Breast epithelium (tissue), 4 donors: ENCODE measurements at regions not wholly inside any gene's neighbourhood (a gene's known extent, or its start where the extent isn't known, plus 50 kb on each side); places are given as distances from the start of the nearest gene placed in this dataset.
"Not testable (repeated sequence)": the region's sequence is repeated elsewhere in the genome, so short reads cannot be mapped to it uniquely, and the experiment has no call there.

Source experiments
- DNase-seq, 2 donors: peaks; one replicate each; pipeline ENCODE4 v3.0.0-alpha.2; 2019; ENCODE audit warnings: low spot score in 2 of 2
- H3K27ac ChIP-seq, 2 donors: fragments of 200-600 bp; sonication (generic) in 1 of 2; one replicate each; pipeline ENCODE4 v1.5.1; 2016 to 2019; ENCODE audit warnings: mild to moderate bottlenecking in 1 of 2
- H3K27me3 ChIP-seq, 2 donors: fragments of 200-600 bp; sonication (generic) in 1 of 2; one replicate each; pipeline versions ENCODE4 v1.5.1 to v1.6.0; 2017 to 2019; ENCODE audit warnings: control low read depth in 1 of 2, mild to moderate bottlenecking in 1 of 2
- H3K36me3 ChIP-seq: fragments of 200-600 bp; one replicate; pipeline ENCODE4 v1.5.1; 2019
- H3K4me1 ChIP-seq, 2 donors: fragments of 200-600 bp; sonication (generic); one replicate each; pipeline ENCODE4 v1.5.1; 2016 to 2019; ENCODE audit warnings: control low read depth in 1 of 2
- H3K4me3 ChIP-seq, 3 donors: fragments of 200-600 bp; sonication (generic); 1 replicate in 2 of 3; 2 replicates in 1 of 3; pipeline ENCODE4 v1.5.1; 2016 to 2019; ENCODE audit warnings: mild to moderate bottlenecking in 3 of 3, moderate library complexity in 2 of 3
- H3K9me3 ChIP-seq, 2 donors: fragments of 200-600 bp; sonication (generic) in 1 of 2; one replicate each; pipeline ENCODE4 v1.5.1; 2016 to 2019; ENCODE audit warnings: control low read depth in 1 of 2
- intact Hi-C: fragments of 100-400 bp; cut with DNase I; formaldehyde crosslinking; loops from one replicate; pipeline ENCODE4 v1.15.1; 2023; ENCODE audit warnings: low total_unique reads
- TF ChIP-seq, protein P1 (sequence below), 3 donors: fragments of 450-650 bp; IDR thresholded peaks; one replicate each; pipeline ENCODE4 v1.5.1; 2016 to 2017; ENCODE audit warnings: antibody characterized with exemption in 3 of 3, mild to moderate bottlenecking in 3 of 3, moderate library complexity in 3 of 3

DNA sequence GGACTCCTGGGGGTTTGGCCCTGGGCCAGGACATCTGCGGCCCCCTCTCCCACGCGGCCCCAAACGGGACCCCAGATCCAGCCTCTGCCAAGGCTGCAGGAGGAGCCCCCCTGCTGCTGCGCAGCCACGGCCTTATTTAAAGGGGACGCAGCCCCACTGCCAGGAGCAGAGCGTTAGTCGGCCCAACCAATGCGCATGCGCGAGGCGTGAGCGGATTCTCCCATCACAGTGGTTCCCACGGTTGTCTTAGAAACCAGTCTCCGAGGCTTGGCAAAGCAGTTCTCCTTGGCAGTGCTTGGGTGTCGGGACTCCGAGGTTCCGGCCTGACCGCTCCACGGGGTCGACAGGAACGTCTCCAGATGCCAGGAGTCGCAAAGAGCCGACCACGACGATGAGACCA lies 288.3 kb upstream of the ZNF337 start:
- no peaks in the 10 kb centered on the region for H3K9me3 ChIP-seq
- intact Hi-C loops: no loop called here
- H3K4me3 ChIP-seq: peak overlapping the region in 2 of 3 donors; percentile 33 to 61
- H3K4me1 ChIP-seq: no peaks in the 10 kb centered on the region
- no peak for DNase-seq
- TF ChIP-seq, protein P1, sequence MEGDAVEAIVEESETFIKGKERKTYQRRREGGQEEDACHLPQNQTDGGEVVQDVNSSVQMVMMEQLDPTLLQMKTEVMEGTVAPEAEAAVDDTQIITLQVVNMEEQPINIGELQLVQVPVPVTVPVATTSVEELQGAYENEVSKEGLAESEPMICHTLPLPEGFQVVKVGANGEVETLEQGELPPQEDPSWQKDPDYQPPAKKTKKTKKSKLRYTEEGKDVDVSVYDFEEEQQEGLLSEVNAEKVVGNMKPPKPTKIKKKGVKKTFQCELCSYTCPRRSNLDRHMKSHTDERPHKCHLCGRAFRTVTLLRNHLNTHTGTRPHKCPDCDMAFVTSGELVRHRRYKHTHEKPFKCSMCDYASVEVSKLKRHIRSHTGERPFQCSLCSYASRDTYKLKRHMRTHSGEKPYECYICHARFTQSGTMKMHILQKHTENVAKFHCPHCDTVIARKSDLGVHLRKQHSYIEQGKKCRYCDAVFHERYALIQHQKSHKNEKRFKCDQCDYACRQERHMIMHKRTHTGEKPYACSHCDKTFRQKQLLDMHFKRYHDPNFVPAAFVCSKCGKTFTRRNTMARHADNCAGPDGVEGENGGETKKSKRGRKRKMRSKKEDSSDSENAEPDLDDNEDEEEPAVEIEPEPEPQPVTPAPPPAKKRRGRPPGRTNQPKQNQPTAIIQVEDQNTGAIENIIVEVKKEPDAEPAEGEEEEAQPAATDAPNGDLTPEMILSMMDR (IDR thresholded peaks at IDR 0.05): no peak
- H3K36me3 ChIP-seq: no peaks in the 10 kb centered on the region
- no peaks in the 10 kb centered on the region for H3K27me3 ChIP-seq
- no peak overlapping the region for H3K27ac ChIP-seq

DNA sequence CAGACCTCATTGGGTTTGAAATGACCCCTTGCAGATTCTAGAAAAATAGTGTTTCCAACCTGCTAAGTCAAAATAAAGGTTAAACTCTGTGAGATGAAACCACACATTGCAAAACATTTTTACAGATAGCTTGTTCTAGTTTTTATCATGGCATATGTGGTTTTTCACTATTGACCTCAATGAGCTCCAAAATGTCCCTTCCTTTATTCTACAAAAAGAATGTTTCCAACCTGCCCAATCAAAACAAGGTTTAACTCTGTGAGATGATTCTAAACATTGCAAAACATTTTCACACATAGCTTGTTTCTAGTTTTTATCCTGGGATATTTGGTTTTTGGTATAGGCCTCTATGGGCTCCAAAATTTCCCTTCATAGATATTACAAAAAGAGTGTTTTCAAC lies 286.0 kb upstream of the ZNF337 start:
- H3K27me3 ChIP-seq, H3K36me3 ChIP-seq, H3K27ac ChIP-seq, intact Hi-C loops, H3K9me3 ChIP-seq, DNase-seq, H3K4me1 ChIP-seq, H3K4me3 ChIP-seq: not testable (repeated sequence)

DNA sequence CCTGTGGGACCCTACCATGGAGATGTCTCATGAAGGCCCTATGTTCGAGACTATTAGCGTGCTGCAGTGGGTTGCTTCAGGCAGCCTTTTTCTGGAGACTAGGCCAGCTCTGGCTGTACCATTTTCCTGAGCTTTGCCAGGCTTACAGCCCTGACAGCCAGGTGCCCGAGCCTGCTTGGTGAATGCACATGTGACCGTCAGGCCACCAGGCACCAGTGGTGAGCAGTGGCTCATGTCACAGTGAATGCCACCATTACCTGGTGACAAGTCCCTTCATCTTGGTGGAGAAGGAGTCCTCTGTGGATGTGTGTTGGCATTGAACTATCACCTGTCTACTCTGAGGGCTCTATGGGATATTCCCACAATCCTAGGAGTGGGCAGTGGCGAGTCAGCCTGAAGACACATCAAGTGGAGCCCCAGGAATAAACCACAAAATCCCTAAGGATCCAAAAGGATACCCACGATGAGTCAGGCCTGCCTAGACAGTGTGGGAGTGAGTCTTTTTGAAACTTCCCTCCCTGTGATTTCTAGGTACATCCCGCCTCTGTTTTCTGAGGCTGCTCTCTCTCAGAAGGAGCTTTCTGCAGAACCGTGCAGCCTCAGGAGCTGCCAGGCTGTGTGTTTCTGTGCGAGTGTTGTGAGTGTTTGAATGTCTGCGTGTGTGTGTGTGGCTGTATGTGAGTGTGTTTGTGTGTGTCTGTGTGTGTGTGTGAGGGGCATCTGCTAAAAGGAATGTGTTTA lies 282.0 kb upstream of the ZNF337 start:
- H3K9me3 ChIP-seq, H3K36me3 ChIP-seq, intact Hi-C loops, H3K4me1 ChIP-seq, H3K27ac ChIP-seq, H3K27me3 ChIP-seq, H3K4me3 ChIP-seq, DNase-seq: not testable (repeated sequence)

DNA sequence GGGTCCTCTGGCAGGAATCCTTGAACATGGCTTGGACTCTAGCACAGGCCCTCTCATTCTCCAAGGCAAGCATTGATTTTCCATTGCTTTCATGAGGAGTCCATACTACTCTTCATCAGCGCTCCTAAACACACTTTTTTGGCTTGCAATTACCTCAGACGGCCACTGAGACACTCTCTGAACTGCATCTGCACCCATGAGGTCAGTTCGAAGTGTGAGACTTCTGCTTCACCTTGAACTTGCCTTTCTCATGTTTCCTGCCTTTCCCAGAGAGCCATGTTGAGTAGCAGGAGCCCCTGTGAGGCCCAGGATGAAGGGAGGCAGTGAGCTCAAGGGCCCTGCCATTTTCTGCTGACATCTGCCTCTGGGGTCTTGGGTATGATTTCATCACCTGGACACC lies 279.2 kb upstream of the ZNF337 start:
- intact Hi-C loops, DNase-seq: not testable (repeated sequence)

DNA sequence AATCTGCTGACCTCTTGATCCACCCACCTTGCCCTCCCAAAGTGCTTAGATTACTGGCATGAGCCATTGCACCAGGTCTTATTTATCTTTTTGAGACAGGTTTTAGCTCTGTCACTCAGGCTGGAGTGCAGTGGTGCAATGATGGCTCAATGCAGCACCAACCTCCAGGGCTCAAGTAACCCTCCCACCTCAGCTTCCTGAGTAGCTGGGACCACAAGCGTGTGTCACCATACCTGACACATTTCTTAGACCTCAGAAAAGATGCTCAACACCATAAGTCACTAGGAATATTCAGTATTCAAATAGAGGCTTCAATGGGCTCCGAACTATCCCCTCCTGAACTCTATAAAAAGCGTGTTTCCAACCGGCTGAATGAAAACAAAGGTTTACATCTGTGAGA lies 268.6 kb upstream of the ZNF337 start:
- intact Hi-C loops, H3K36me3 ChIP-seq, H3K4me3 ChIP-seq, H3K9me3 ChIP-seq, DNase-seq, H3K4me1 ChIP-seq, H3K27me3 ChIP-seq, H3K27ac ChIP-seq: not testable (repeated sequence)

More for the DNA sequence above, 279.2 kb upstream of the ZNF337 start:
- not testable (repeated sequence) for H3K9me3 ChIP-seq, H3K27me3 ChIP-seq, H3K4me1 ChIP-seq, H3K4me3 ChIP-seq, H3K36me3 ChIP-seq, H3K27ac ChIP-seq

DNA sequence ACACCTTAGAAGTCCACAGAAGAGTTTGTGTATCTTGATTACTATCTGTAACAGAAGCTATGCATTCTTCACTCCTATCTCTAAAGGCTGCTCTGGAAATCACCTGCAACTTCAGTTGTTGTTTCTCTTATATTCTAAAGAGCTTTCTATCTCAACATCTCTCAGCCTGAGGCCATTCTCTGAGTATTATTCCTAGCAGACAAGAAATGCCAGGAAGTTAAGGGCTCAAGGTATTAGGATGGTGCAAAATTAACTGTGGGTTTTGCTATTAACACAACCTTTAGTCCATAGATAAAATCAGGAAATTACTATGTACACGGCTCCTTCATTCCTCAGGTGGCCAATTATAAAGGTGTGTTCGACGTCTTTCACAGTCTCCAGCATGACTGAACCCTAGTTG lies 257.2 kb upstream of the ZNF337 start:
- DNase-seq, H3K9me3 ChIP-seq, H3K27ac ChIP-seq, H3K4me1 ChIP-seq, intact Hi-C loops, H3K4me3 ChIP-seq, H3K36me3 ChIP-seq, H3K27me3 ChIP-seq: not testable (repeated sequence)

DNA sequence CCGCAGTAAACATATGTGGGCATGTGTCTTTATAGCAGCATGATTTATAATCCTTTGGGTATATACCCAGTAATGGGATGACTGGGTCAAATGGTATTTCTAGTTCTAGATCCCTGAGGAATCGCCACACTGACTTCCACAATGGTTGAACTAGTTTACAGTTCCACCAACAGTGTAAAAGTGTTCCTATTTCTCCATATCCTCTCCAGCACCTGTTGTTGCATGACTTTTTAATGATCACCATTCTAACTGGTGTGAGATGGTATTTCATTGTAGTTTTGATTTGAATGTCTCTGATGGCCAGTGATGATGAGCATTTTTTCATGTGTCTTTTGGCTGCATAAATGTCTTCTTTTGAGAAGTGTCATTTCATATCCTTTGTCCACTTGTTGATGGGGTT lies 238.6 kb upstream of the ZNF337 start:
- H3K27ac ChIP-seq, H3K36me3 ChIP-seq, DNase-seq, H3K9me3 ChIP-seq, H3K4me3 ChIP-seq, H3K4me1 ChIP-seq, intact Hi-C loops, H3K27me3 ChIP-seq: not testable (repeated sequence)

DNA sequence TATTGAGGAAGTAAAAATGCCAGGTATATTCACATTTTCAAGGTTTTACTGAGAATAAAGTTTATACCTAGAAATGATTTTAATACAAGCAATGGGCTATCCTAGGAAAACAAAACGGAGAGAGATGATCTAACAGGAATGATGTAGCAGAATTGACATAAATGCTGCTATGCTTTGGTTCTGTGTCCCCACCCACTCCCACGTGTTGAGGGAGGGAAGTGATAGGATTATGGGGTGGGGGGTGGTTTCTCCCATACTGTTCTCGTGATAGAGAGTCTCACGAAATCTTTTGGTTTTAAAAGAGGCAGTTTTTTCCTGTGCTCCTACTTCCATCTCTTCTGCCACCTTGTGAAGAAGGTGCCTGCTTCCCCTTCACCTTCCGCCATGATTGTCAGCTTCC lies 236.2 kb upstream of the ZNF337 start:
- DNase-seq, H3K36me3 ChIP-seq, intact Hi-C loops, H3K27me3 ChIP-seq, H3K27ac ChIP-seq, H3K9me3 ChIP-seq, H3K4me1 ChIP-seq, H3K4me3 ChIP-seq: not testable (repeated sequence)

DNA sequence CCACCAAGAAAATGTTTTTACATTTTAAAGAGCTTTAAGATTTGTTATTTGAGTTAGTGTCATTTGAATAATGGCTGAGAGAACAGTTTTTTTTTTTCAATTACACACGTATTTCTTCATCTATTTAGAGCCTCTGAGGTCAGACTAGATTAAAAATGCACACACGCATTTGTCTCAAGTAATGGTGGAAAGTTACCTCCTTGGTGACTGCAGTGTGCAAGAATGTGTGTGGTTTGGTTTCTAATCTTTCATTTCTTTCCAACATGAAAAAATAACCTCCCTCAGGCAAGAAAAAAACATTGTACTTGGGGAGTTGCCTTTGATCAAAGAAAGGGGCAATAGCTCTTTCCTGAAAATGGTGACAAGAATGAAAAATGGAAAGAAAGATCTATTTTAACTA lies 235.5 kb upstream of the ZNF337 start:
- H3K9me3 ChIP-seq, H3K4me1 ChIP-seq, DNase-seq, intact Hi-C loops, H3K36me3 ChIP-seq, H3K4me3 ChIP-seq, H3K27me3 ChIP-seq, H3K27ac ChIP-seq: not testable (repeated sequence)

DNA sequence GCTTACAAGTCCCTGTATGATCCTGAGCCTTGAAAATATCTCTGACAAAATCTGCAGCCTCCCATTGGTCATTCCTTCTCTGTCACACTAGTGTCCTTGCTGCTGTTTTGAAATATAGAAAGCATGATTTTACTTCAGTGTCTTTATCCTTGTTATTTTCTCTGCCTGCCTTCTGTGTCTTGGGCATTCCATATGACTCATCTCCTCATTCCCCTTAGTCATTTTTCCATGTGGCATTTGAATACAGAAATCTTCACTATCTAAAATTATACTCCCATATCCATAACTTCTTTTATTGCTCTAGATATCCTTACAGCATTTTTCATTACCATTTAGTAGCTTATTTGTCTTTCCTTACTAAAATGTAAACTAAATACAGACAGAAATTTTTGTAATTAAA lies 205.7 kb upstream of the ZNF337 start:
- intact Hi-C loops, H3K4me1 ChIP-seq, H3K36me3 ChIP-seq, H3K27ac ChIP-seq, H3K9me3 ChIP-seq, H3K27me3 ChIP-seq, H3K4me3 ChIP-seq, DNase-seq: not testable (repeated sequence)

DNA sequence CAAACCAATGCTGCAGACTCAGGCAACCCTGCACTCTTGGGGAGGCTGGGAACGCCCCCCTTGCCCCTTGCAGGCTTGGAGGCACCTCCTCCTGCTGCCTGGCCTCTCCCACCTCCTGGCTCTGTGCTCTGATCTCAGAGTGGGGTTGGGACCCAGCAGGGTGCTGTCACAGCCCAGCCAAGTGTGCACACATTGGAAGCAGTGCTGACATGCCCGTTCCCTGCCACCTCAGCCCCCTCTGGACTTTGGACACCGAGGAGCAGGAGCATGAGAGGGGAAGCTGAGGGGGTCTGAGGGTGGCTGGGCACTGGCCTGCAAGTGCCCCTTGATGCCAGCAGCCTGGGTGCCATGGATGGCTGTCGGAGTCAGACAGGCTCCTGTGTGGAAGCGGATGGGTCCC lies 202.0 kb upstream of the ZNF337 start:
- intact Hi-C loops, H3K4me1 ChIP-seq, H3K4me3 ChIP-seq, H3K9me3 ChIP-seq, H3K36me3 ChIP-seq, H3K27ac ChIP-seq, H3K27me3 ChIP-seq, DNase-seq: not testable (repeated sequence)

DNA sequence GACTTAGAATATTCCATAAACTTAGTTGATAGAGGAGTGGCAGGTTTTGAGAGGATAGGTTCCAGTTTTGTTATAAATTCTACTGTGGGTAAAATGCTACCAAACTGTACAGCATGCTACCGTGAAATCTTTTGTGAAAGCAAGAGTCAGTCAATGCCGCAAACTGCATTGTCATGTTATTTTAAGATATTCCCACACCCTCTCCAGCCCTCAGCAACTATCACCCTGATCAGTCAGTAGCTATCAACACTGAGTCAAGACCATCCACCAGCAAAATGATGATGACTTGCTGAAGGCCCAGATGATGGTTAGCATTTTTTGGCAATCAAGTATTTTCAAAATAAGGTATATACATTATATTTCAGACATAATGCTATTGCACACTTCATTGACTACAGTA lies 182.4 kb upstream of the ZNF337 start:
- H3K27ac ChIP-seq, H3K9me3 ChIP-seq, H3K36me3 ChIP-seq, DNase-seq, intact Hi-C loops, H3K27me3 ChIP-seq, H3K4me3 ChIP-seq, H3K4me1 ChIP-seq: not testable (repeated sequence)

DNA sequence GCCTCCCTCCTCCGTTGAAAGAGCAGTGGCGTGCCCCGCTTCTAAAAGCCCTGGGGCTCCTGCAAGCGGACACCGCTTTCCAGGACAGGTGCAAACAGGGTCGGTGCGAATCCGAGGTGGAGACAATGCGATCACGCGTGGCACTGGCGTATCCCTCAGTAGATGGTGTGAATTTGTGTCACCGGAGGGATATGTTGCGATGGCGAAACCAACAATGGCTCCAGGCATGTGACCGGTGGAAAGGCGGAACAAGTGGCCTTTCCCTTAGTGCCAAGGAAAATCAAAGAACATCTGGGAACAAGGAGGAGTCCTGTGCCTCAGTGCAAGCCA lies 172.0 kb upstream of the ZNF337 start:
- H3K4me1 ChIP-seq, H3K9me3 ChIP-seq, DNase-seq, H3K27me3 ChIP-seq, intact Hi-C loops, H3K36me3 ChIP-seq, H3K27ac ChIP-seq: not testable (repeated sequence)
- H3K4me3 ChIP-seq: peak overlapping the region; percentile 33 to 52 (median 47)
